VCaP (cell line): ENCODE measurements at regions not wholly inside any gene's neighbourhood (a gene's known extent, or its start where the extent isn't known, plus 50 kb on each side); places are given as distances from the start of the nearest gene placed in this dataset.

Source experiments
- H3K27ac ChIP-seq: fragments of 450-650 bp; 2 replicates; pipeline ENCODE4 v1.5.1; 2017
- TF ChIP-seq, protein P1 (sequence below): fragments of 450-650 bp; conservative IDR thresholded peaks from 2 replicates; pipeline ENCODE4 v1.5.1; 2017; ENCODE audit warnings: mild to moderate bottlenecking, moderate library complexity

DNA sequence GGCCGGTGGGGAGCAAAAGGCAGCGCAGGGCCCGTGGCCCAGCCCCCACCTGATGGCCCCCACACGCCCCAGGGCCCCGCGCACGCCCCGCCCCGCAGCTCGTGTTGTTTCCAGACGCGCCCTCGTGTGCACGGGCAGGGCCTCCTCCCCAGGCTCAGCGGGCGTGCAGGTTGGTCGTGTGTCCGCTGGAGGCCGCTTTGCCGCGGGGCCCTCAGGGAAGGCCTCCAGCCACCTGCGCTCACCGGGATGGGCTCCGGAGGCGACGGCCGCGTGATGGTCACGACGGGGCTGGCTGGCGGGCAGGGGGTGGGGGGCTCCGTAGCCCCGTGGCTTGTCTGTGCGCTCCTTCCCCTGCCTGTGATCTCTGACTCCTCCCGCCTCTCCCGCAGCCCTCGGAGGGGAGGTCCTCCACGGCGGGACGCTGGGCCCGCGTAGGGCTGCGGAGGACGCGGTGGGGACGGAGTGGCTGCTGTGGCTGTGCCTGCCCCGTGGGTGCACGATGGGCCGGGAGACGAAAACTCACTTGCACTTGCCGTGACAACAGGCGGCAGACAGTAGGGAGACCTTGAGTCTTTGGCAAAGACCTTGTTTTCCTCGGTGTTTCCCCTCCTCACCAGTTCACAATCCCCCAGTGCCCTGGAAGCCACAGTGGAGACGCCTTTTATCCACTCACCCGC is 67.1 kb downstream of the RTP5 start:
- TF ChIP-seq, protein P1, sequence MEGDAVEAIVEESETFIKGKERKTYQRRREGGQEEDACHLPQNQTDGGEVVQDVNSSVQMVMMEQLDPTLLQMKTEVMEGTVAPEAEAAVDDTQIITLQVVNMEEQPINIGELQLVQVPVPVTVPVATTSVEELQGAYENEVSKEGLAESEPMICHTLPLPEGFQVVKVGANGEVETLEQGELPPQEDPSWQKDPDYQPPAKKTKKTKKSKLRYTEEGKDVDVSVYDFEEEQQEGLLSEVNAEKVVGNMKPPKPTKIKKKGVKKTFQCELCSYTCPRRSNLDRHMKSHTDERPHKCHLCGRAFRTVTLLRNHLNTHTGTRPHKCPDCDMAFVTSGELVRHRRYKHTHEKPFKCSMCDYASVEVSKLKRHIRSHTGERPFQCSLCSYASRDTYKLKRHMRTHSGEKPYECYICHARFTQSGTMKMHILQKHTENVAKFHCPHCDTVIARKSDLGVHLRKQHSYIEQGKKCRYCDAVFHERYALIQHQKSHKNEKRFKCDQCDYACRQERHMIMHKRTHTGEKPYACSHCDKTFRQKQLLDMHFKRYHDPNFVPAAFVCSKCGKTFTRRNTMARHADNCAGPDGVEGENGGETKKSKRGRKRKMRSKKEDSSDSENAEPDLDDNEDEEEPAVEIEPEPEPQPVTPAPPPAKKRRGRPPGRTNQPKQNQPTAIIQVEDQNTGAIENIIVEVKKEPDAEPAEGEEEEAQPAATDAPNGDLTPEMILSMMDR = no peak
- H3K27ac ChIP-seq = no peak overlapping the region

DNA sequence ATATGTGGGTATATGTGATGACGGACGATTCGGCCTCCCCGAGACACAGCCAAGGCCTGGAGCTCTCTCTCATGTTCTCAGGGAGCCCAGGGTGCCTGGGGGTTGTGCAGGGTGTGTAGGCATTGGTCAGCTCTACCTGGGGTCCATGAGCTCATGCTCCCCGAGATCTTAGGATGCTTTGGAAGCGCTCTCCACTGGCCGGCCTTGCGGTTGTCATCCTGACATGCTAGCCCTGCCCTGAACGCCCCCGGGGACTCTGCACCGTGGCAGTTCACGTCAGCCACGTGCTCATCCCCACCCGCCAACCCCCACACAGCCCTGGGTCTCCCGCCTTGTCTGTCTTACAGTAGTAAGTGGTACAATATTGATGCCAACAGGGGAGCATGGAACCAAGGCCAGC is 67.8 kb downstream of the RTP5 start:
- H3K27ac ChIP-seq = no peak overlapping the region
- TF ChIP-seq, protein P1 = no peak

GRCh38 chr2:241939541-241939940 is 70.0 kb downstream of the RTP5 start:
- H3K27ac ChIP-seq = no peak overlapping the region
- TF ChIP-seq, protein P1 = no peak

- no peak overlapping the region for H3K27ac ChIP-seq
- TF ChIP-seq, protein P1 = peak; percentile 40
These were observed 70.8 kb downstream of the RTP5 start for GRCh38 chr2:241940329-241940728.

DNA sequence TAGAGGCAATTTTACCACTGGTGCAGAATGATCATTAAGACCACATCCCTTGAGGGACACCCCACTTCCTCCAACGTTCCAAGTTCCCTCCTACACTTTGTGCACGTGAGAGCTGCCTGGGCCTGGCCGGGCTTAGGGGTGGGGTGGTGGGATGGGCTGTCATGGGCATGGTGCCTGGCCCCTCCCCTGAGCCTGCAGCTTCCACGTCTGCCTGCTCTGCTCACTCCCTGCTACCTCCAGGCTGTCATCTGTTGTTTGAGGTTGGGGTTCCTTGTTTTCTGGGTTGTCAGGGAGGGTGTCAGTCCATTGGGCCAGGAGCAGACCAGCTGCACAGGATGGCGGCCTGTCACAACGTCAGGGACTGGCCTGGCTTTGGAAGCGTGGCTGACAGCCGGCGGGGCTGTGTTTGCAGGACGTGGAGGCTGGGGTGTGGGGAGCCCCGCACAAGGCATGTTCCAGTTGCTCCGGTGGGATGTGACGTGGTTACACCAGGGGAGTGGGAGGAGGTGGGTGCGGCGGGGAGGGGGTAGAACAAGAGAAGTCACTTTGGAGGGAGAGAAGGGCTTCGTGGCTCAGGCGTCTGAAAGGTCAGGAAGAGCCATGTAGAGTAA is 72.3 kb downstream of the RTP5 start:
- H3K27ac ChIP-seq = no peak overlapping the region
- TF ChIP-seq, protein P1 = no peak

DNA sequence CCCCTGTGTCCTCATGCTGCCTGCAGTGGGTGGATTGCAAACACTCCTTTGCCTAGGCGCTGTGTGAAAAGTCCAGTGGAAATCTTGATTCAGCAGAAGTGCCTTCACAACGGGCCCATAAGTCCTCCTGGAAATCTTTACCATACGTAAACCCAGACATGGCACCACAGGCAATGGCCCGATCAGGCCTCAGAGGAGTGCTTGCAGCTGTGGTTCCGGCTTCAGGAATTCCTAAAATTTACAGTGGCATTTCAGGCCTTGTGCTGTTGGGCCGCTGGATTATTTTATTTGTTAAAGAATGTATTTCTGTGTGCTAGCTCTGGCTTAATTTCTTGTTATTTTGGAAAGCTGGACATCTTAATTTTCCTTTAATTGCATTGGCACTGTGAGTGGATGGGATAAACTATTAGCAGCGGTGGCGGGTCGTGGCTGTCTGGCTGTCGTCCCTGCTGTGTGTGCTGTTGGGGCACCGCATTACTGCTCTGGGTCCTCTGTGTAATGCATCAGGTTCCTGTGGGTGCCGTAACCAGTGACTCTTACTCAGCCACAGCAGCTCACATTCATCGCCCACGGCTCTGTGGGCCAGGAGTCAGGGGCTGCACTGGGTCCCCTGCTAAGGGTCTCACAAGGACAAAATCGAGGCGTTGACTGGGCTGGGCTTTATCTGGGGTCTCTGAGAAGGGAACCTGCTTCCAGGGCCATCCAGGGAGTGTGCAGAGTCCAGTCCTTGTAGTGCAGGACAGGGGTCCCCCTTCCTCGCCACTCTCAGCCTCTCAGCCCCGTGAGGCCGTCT is 73.1 kb downstream of the RTP5 start:
- TF ChIP-seq, protein P1 = no peak
- no peak overlapping the region for H3K27ac ChIP-seq

DNA sequence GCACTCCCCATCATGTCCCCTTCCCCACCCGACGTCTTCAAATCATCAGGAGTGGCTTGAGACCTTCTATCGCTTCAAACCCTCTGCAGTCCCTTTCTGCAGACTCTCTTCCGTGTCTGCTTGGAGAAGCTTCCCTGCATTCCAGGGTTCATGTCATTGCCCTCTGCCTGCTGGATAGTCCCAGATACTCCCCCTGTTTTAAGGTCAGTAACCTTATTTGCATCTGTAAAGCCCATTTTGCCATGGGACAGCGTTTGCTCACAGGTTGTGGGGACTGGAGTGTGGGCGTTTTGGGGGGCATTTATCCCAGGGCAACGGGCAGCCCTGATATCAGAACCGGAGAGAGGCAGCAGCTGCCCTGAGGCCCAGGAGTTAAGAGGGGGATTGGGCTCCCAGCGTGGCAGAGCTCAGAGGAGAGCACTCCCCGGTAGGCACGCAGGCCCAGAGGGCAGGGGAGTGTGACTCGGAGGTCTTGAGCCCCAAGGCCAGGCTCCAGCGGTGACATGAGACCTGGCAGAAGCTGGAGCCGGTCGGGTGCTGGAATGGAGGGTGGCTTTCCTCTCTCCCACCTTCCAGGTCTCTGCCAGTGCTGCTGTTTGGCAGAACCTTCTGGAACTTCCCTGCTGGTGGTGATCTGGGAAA is 73.8 kb downstream of the RTP5 start:
- TF ChIP-seq, protein P1 = no peak
- H3K27ac ChIP-seq = no peak overlapping the region
